SKM-1 (cell line): ENCODE measurements at regions not wholly inside any gene's neighbourhood (a gene's known extent, or its start where the extent isn't known, plus 50 kb on each side); places are given as distances from the start of the nearest gene placed in this dataset.
"Not testable (repeated sequence)": the region's sequence is repeated elsewhere in the genome, so short reads cannot be mapped to it uniquely, and the experiment has no call there.

Experiments used
- DNase-seq: peaks from one replicate; lab custom pipeline; 2025; ENCODE audit not compliant: unreplicated experiment; lab: John Stamatoyannopoulos, UW

- not testable (repeated sequence) for DNase-seq
These were observed 122.0 kb upstream of the ANKH start for GRCh38 chr5:14993459-14994133.

DNA sequence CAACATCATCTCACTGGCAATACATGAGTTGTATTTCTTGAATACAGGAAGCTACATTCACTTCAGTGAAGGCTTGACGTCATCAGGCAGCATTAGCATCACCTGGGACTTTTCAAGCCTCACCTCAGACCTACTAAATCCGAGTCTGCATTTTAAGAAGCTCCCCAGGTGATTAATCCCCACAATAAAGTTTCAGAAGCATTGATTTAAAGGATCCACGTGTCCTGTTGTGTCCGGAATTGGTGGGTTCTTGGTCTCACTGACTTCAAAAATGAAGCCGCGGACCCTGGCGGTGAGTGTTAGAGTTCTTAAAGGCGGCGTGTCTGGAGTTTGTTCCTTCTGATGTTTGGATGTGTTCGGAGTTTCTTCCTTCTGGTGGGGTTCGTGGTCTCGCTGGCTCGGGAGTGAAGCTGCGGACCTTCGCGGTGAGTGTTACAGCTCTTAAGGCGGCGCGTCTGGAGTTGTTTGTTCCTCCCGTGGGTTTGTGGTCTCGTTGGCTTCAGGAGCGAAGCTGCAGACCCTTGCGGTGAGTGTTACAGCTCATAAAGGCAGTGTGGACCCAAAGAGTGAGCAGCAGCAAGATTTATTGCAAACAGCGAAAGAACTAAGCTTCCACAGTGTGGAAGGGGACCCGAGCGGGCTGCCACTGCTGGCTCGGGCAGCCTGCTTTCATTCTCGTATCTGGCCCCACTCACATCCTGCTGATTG lies 121.3 kb upstream of the ANKH start:
- not testable (repeated sequence) for DNase-seq

GRCh38 chr5:14988223-14988622 lies 116.6 kb upstream of the ANKH start:
- no peak for DNase-seq

GRCh38 chr5:14986413-14986812 lies 114.8 kb upstream of the ANKH start:
- DNase-seq, result no peak

DNA sequence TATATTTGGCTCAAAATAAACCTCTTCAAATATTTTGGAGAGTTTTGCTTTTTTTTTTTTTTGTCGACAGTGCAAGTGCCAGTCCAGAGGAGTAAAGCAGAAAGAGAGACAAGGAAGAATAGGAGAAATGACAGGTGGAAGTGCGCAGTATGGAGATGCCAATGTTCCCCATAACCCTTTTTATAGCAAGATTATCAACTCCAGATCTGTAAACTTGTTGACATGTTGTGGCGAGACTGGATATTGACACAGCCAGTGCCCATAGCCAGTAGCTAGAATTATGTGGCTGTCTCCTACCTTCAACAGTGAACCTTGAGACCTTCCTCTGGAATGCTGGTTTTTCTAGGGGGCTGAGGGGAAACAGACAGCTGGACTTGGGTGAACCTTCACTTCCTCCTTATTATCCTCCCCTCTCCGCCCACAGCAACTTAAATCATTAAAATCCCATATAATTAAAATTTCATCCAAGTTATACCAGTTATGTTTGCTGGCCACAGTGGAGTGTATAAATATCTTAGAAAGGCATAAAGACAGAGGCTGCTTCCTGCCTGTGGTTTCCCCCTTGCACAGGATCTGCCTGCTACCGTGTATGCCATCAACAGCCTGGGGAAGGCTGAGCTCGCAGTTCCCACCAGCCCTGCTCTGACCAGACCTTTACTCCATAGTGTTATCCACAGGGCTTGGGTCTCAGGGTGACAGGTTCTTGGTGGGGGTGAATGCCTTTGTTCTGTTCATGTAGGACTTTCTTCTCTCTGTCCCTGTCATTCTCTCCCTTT lies 112.3 kb upstream of the ANKH start:
- no peak for DNase-seq

GRCh38 chr5:14980698-14981097 lies 109.1 kb upstream of the ANKH start:
- no peak for DNase-seq

GRCh38 chr5:14977058-14977685 lies 105.6 kb upstream of the ANKH start:
- no peak for DNase-seq

DNA sequence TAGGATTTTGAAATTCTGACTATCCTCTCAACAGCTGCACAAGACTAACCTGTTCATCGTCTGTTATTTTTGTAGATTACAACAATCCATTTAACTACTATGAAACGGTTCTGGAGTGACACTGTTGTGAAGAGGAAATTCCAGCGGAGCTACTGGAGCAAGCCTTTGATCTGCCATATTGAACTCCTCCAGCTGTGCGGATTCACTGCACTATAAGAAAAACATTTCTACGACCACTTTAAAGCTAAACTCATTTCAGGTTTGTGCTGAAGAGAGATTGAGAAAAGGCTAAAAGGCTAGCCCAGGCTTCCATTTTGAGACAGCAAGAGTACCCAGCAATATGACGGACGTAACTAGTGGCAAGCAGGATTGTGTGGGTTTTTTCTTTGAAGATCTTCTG lies 104.9 kb upstream of the ANKH start:
- no peak for DNase-seq

DNA sequence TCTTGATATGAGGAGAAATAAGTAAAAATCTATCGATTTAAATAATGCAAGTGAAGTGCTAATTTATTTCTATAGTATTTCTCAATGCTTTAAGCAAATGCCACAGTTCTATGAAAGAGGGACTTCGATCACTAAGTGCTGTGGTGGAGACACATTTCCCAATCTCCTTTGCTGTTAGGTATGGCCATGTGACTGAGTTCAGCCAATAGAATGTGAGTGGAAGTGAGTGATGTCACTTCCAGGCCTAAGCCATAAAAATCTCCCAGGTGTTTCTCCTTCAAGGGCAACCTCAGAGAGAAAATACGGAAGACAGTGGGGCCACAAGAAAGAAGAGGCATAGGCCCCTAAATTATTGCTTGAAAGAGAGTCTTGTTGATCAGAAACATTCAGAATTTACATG lies 100.3 kb upstream of the ANKH start:
- DNase-seq, result no peak

DNA sequence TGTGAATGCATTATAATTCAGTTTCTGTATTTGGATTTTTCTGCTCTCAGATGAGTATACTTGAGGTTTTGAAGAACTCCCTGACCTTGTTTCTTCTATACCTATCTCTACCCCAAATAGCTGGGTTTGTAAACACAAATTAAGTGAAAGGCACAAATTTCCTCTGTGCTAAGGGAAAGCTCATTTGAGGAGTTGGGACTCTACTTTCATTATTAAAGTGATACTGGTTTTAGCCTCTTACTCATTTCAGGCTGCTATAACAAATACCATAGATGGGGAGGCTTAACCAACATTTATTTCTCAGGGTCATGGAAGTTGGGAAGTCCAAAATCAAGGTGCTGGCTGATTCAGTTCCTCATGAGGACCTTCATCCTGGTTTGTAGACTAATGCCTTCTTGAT lies 97.2 kb upstream of the ANKH start:
- DNase-seq, result no peak

DNA sequence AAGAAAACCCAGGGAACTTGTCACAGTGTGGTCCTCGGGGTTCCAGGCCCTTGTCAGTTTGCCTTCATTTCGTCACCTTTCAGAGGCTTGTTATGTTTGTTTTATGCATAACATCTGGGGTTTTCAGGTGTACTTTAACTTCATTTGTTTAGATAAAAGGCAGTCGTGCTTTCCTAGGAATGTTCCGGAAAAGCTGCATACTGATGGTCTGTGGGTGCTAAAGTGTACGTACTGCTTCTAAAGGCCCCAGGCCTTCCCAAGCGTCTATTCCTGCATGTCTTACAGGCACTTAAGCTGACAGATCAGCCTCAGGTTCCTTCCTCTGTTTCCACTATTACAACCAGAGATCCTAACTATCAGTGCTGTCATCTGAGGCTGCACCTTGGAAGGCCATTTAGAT lies 95.6 kb upstream of the ANKH start:
- no peak for DNase-seq

DNA sequence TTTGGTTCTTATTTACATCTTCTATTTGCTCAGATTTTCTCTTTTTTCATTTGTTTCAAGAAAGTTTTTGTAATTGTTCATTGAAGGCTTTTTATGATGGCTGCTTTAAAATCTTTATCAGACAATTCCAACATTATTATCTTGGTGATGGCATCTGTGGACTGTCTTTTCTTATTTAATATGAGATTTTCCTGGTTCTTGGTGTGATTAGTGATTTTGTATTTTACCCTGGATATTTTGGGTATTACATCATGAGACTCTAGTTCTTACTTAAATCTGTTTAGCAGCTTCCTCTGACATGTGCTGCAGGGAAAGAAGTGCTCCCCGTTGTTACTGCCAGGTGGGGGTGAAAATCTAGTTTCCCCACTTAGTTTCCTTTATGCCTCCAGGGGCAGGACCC lies 94.2 kb upstream of the ANKH start:
- no peak for DNase-seq

GRCh38 chr5:14962604-14963003 lies 91.0 kb upstream of the ANKH start:
- no peak for DNase-seq

DNA sequence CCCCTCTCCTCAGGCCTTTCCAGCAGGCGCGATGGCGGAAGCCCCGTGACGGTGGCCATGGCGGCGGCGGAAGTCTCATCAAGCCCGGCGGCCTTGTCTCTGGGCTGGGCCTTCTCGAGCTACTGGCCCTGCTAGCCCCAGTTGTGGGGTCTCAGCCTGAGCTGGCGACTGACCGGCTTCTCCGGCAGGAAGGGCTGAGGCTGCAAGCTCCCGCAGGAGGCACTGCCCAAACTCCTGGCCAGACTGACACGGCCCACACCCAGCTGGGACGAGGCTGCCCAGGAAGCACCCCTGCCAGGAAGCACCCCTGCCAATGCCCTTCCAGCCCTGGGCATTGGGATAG lies 88.5 kb upstream of the ANKH start:
- DNase-seq, result no peak

DNA sequence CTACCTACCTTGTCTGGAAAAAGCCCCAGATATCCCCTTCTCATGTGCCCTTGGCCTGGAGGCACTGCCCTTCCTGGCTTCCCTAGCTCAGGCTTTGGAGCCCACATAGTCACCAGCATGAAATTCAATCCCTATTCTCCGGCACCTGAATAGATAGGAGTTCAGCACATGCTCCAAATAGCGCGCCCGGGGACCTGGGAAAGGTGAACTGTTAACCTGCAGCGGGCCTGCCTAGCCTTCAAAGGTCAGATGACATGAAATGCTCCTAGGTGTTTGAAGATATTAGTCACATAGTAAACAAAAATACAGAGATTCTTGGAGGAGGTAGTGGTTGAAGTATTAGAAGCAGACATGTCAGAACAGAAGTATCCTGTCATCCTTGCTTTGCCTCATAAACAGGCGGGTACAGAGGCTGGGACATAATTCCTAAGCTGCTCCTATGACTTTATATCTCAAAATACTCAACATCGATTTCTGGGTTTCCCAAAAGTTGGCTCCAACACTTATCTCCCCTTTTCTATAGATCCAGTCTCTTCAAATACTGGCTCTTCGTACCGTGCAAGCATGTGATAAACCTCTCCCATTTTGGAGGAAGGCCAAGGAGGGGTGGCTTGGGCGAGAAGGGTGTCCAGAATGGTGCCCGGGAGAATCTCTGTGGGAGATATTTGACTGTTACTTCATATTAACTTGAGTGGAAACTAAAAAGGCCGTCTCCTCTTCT lies 88.0 kb upstream of the ANKH start:
- no peak for DNase-seq

- no peak for DNase-seq
These were observed 86.6 kb upstream of the ANKH start for GRCh38 chr5:14958188-14958587.

GRCh38 chr5:14956423-14957046 lies 85.0 kb upstream of the ANKH start:
- DNase-seq, result no peak

GRCh38 chr5:14954616-14955343 lies 83.2 kb upstream of the ANKH start:
- no peak for DNase-seq

GRCh38 chr5:14954216-14954615 lies 82.6 kb upstream of the ANKH start:
- DNase-seq, result no peak

- no peak for DNase-seq
These were observed 81.6 kb upstream of the ANKH start for GRCh38 chr5:14953075-14953607.
